ENCODE measurements at regions not wholly inside any gene's neighbourhood (a gene's known extent, or its start where the extent isn't known, plus 50 kb on each side); places are given as distances from the start of the nearest gene placed in this dataset.
"Not testable (repeated sequence)": the region's sequence is repeated elsewhere in the genome, so short reads cannot be mapped to it uniquely, and the experiment has no call there.

DNA sequence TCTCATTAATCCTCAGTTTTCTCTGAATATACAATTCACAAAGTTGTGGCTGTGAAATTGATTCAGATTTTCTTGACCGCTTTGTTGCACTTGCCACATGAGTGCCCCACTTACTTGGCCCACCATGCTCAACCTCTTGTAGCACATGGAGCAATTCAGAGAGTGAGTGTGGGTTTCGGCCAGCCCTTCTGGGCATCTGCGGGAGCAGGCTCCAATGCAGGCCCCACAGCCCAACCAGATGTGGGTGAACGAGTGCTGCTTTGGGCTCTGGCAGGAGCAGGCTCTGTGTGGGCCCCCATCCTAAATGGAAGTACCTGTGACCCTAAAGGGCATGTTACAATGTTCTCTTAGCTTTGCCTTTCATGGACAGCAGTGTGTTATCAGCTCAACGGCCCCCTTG is 2338.6 kb downstream of the LRRC4C start:
- DNase-seq = no peak

- no peak for DNase-seq
These were observed 2345.8 kb downstream of the LRRC4C start for GRCh38 chr11:39113606-39114005.

DNA sequence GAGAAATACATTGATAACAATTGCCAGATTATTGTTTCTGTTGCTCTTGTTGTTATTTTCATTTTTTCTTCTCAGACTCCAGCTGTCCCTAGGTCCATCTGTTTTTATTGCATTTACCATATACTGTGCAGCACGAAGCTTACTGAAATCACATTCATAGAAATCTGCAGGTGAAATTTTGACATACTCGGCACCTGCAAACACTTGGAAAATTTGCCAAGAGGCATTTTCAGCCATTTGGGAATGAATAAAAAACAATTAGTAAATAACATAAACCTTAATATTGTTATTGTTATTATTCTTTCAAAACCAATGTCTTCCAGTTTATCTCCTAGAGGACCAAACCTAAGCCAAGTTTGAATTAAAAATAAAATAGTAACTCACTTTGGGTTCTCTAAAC is 2357.2 kb downstream of the LRRC4C start:
- no peak for DNase-seq

- no peak for DNase-seq
These were observed 2381.0 kb downstream of the LRRC4C start for GRCh38 chr11:39078465-39078864.

DNA sequence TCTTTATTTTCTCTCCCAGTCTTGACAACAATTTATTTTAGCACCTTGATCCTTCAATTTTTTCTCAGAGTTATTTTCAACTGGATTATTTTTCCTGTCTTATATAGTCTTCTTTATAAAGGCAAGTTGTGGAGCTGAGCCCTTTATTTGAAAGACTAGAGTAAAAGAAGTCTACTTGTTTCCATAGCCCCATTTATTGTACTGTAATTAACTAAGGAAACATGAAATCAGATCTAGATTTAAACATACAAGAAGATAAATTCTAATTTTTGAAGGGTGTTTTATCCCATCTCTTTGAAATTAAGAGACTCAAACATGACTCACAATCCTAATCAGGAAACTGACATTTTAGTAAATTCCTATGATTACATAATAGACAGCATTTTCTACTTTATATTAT is 2421.8 kb downstream of the LRRC4C start:
- no peak for DNase-seq

- DNase-seq = no peak
These were observed 2423.4 kb downstream of the LRRC4C start for GRCh38 chr11:39036021-39036420.

DNA sequence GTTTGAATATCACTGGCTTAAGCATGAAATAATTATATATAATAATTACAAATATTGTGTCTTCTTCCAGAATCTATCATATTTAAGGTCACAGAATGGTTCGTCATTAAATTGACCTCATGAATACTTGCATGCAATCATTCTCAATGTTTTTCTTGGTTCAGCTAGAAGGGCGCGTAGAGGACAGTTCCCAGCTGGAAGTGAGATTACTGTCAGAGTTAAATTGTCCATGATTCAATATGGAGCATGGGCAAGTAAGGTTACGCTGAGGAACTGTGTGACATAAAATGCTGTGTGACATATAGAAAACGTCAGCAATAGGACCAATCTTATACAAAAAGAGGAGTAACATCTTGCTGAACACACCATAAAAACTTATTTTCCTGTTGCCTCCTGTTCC is 2423.5 kb upstream of the RAG2 start:
- no peak for DNase-seq

DNA sequence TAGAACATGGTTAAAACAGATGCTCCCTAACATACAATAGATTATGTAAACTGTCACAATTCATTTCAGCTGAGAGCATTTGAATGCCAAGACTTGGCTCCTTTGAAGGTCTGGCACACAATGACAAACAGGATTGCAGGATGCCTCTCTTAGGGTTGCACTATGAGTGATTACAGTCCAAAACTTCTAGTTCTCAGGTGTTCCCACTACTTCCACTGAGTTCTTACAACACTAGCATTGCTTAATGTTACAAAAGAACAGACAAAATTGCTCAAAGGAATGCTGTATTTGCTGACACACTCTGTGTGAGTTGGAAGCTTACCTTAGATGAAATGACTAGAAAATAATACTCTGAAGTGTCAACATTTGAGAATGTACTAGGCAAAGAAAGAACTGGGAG is 2413.8 kb upstream of the RAG2 start:
- DNase-seq = no peak

GRCh38 chr11:38990841-38991240 is 2392.8 kb upstream of the RAG2 start:
- DNase-seq = no peak

DNA sequence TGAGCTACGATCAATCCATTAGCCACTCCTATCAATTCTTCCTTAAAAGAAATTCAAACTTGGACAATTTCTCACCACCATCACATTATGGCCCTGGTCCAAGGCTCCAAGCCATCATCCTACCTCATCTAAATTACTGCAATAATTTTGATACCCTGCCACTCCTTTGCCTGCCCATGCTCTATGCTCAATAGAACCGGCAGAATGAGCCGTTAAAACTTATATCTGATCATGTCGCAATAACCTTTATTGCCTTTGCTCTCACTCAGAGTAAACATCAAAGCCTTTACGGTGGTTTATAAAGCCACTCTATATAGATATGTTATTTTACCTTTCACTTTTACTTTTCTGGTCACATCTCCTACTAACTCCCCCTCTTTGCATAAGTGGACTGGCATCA is 2392.1 kb upstream of the RAG2 start:
- DNase-seq = no peak

- no peak for DNase-seq
These were observed 2390.9 kb upstream of the RAG2 start for GRCh38 chr11:38988908-38989307.

DNA sequence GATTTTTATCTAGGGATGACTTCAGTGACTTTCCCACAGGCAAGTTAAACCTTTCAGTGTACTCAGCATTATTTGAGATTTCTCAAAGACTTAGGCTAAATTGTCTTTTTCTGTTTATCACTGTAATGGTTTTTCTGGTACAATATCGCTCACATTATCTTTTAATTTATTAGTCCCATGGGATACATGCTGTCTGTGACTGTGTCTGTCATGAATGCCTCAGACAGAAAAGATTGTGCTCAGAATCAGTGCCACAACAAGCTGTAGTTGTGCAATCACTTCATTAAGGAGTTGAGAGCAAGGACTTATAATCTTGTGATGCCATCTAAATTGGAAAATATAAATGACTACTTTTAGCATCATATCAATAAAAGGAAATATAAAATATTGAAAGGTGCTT is 2374.2 kb upstream of the RAG2 start:
- DNase-seq = no peak

GRCh38 chr11:38971141-38971540 is 2373.1 kb upstream of the RAG2 start:
- no peak for DNase-seq

DNA sequence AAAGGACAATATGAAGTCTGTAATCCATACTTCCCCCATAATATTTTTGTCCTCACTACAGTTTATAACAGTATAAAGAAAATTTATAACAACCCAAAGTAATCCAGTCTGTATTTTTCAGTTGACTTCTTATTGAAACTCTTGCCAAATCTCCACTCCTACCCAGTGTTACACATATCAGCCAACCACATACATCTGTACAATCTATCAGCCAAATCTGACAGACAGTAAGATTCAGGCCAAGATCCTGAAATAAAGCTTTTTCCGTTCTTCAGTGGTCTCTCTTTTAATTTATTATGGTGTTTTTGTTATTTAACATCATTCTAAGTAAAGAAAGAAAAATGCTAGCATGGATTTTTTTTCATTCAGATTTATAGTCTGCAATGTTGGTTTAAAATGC is 2370.9 kb upstream of the RAG2 start:
- no peak for DNase-seq

- no peak for DNase-seq
These were observed 2354.7 kb upstream of the RAG2 start for GRCh38 chr11:38952698-38953097.

GRCh38 chr11:38950867-38951266 is 2352.8 kb upstream of the RAG2 start:
- peak; percentile 10 for DNase-seq

GRCh38 chr11:38948392-38948791 is 2350.4 kb upstream of the RAG2 start:
- DNase-seq = no peak

DNA sequence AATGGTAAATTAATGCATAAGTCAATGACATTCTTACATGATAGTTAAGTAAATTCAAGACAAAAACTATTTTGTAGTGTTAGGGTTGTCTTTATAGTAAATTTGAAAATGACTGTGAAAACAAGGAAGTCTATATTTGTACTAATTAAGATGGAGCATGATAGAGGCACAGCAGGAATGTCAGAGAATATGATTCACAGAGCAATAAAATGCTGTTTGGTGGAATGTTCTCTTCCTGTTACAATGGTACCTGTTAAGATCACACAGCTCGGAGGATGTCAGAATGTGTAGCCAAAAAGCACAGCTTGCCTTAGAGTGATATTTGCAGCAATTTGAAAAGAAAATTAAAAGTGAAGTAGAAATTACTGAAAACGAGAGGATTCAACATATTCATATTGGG is 2339.7 kb upstream of the RAG2 start:
- DNase-seq = no peak

DNA sequence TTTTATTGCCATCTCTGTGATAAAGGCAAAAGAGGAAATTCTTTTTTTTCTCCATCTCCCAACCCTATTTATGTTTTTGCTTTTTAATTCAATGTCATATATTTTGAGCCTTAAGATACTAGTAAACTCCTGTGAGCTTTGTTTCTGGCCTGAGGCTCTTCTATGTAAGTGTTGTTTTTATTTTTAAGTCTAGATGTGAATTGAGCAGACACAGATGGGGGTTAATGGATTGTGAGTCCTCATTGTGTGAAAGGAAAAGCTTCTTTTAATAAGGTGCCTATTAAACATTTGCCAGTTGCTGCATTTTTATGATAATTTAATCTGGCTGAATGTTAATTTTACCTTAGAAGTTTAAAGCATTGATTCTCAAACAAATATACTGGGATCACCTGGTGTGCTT is 2337.9 kb upstream of the RAG2 start:
- DNase-seq = no peak

- DNase-seq = no peak
These were observed 2330.0 kb upstream of the RAG2 start for GRCh38 chr11:38927993-38928392.

DNA sequence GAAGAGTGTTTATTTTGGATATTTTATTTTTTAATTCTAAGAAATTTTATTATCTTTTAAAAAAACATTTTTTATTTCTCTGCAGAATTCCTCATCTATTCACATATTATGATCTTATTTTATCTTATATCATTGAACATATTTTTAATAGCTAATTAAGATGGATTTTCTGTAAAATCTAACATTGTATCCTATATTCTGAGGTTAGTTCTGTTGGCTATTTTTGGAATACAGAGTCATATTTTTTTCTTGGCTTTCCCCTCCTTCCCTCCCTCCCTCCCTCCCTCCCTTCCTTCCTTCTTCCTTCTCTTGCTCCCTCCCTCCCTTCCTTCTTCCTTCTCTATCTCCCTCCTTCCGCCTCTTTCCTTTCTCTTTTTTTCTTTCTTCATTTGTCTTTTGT is 2326.6 kb upstream of the RAG2 start:
- DNase-seq = no peak

GRCh38 chr11:38900211-38900610 is 2302.2 kb upstream of the RAG2 start:
- DNase-seq = no peak

DNA sequence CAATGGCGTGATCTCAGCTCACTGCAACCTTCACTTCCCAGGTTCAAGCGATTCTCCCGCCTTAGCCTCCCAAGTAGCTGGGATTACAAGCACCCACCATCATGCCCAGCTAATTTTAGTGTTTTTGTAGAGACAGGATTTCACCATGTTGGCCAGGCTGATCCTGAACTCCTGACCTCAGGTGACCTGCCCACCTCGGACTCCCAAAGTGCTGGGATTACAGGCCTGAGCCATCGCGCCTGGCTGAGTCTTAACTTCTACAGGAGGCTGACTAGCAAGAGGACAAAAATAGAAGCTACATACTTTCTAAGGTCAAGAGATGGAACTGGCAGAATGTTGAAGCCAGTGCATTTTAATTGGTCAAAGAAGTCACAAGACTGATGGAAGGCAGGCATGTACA is 2296.2 kb upstream of the RAG2 start:
- not testable (repeated sequence) for DNase-seq

DNA sequence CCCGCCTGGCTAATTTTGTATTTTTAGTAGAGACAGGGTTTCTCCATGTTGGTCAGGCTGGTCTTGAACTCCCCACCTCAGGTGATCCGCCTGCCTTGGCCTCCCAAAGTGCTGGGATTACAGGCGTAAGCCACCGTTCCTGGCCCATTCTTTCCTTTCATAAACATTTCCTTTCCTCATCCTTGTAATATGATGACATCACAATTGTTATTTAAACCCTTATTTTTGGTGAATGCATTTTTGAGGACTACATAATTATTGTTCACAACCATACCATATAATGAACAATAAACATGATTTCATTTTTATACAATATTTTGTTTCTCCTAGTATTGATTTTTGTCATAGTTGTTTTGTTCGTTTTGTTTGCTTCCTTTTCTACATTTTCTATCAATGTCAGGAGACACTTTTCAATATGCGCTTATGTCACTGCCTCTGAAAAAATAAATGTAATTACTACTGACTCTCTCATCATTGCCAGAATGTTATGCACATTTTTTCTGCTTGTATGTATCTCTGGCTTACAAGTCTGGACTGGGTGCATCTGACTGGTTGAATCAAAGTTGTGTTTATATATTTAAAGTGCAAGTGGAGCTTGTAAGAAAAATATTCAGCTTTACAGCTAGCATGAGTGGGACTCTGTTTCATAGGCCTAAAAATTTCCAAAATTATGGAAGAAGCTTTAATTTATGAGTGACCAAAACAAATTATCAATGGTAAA is 2286.3 kb upstream of the RAG2 start:
- DNase-seq = no peak

DNA sequence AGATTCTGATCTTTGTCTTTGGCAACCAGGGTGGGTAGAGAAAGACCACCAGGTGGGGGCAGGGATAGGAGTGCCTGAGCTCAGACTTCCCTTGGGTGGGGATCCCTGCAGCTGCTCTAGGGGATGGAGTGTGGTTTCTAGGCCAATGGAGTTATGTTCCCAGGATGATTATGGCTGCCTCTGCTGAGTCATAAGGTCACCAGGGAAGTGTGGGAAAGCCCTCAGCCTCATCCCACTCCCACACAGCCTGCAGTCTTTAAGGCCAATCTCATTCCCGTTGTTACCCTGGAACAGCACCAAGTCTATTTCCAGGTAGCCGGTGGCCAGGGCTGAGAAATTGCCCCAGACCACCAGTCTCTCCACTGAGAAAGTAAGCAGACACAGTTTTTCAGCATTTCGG is 2269.3 kb upstream of the RAG2 start:
- DNase-seq = no peak

DNA sequence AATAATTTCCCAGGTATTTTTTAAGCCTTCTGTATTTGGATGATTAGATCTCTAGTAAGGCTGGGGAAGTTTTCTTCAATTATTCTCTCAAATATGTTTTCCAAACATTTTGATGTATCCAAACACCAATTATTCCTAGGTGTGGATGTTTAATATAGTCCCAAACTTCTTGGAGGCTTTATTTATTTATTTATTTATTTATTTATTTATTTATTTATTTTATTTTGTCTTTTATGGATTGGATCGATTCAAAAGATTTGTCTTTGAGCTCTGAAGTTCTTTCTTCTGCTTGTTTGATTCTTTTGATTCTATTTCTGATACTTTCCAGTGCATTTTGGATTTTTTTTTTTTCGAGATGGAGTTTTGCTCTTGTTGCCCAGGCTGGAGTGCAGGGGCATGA is 2267.9 kb upstream of the RAG2 start:
- DNase-seq = no peak
